ELF-1 (cell line): ENCODE measurements at regions not wholly inside any gene's neighbourhood (a gene's known extent, or its start where the extent isn't known, plus 50 kb on each side); places are given as distances from the start of the nearest gene placed in this dataset.

Source experiments
- DNase-seq: peaks from one replicate; pipeline ENCODE4 v3.0.0-alpha.2; 2016; ENCODE audit warnings: low read depth, low spot score

GRCh38 chr20:50258790-50259483 is 68.3 kb downstream of the CEBPB start:
- DNase-seq = no peak

- no peak for DNase-seq
These were observed 69.3 kb downstream of the CEBPB start for GRCh38 chr20:50259705-50260478.

- no peak for DNase-seq
These were observed 70.0 kb downstream of the CEBPB start for GRCh38 chr20:50260479-50261221.

GRCh38 chr20:50261471-50262212 is 71.0 kb downstream of the CEBPB start:
- no peak for DNase-seq

GRCh38 chr20:50263831-50264230 is 73.2 kb downstream of the CEBPB start:
- no peak for DNase-seq

GRCh38 chr20:50264534-50265145 is 74.0 kb downstream of the CEBPB start:
- DNase-seq = no peak

- DNase-seq = no peak
These were observed 74.8 kb downstream of the CEBPB start for GRCh38 chr20:50265245-50265946.

GRCh38 chr20:50266293-50267040 is 75.8 kb downstream of the CEBPB start:
- no peak for DNase-seq

GRCh38 chr20:50267041-50267865 is 76.6 kb downstream of the CEBPB start:
- DNase-seq = no peak

- no peak for DNase-seq
These were observed 77.2 kb downstream of the CEBPB start for GRCh38 chr20:50267866-50268219.

- no peak for DNase-seq
These were observed 78.7 kb downstream of the CEBPB start for GRCh38 chr20:50269091-50270033.

- DNase-seq = no peak
These were observed 79.4 kb downstream of the CEBPB start for GRCh38 chr20:50270034-50270395.

GRCh38 chr20:50270569-50270968 is 79.9 kb downstream of the CEBPB start:
- no peak for DNase-seq

- no peak for DNase-seq
These were observed 80.5 kb downstream of the CEBPB start for GRCh38 chr20:50271176-50271575.

GRCh38 chr20:50271612-50272011 is 81.0 kb downstream of the CEBPB start:
- no peak for DNase-seq

GRCh38 chr20:50272030-50272723 is 81.5 kb downstream of the CEBPB start:
- no peak for DNase-seq

GRCh38 chr20:50272724-50273446 is 82.3 kb downstream of the CEBPB start:
- DNase-seq = no peak
